22Rv1 (cell line): ENCODE measurements at regions not wholly inside any gene's neighbourhood (a gene's known extent, or its start where the extent isn't known, plus 50 kb on each side); places are given as distances from the start of the nearest gene placed in this dataset.

Experiments
- CTCF ChIP-seq: fragments of 450-650 bp; IDR thresholded peaks from 2 replicates; pipeline ENCODE4 v1.5.1; 2017; ENCODE audit warnings: mild to moderate bottlenecking
- ZFX ChIP-seq: fragments of 450-650 bp; IDR thresholded peaks from 2 replicates; pipeline ENCODE4 v1.6.1; 2017; ENCODE audit warnings: antibody characterized with exemption, borderline replicate concordance

GRCh38 chr5:152813526-152813925 is 408.4 kb upstream of the NMUR2 start:
- no peak for TF ChIP-seq CTCF
- no peak for TF ChIP-seq ZFX
